ENCODE measurements at regions not wholly inside any gene's neighbourhood (a gene's known extent, or its start where the extent isn't known, plus 50 kb on each side); places are given as distances from the start of the nearest gene placed in this dataset.

DNA sequence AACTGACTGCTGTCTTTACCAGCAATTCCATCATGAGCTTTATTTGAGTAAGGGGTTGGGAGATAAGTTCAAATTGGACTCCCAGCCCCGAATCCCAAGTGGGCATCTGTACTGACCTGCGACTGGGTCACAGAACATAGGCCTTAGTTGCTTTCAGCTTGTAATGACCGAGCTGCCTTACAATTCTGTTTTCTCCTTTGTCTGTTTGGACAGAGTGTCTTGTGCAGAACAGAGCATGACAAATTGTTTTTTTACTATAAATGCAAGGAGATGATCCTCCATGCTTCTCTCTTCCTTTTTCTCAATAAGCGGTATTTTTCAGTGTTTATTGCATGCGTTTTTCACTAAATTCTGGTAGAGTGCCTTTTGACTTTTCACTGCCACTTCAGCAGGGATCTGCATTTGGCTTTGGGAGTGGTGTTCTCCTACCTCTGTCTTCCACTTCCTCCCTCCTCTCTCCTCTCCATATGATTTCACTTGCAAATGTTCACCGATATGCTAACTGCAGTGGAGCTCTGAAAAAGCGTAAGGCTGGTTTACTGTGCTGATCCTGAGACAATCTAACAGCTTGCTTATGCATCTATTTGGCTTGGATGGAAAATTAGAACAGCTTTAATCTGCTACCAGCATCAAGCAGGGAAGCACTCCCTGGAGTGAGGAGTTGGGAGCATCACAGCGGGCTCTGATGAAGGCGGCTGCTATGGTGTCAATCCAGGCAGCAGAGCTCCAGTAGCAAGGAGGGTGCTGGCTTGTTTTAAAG is 158.8 kb upstream of the SMIM21 start:
- DNase-seq (ENCODE audit: low spot score) = no peak

DNA sequence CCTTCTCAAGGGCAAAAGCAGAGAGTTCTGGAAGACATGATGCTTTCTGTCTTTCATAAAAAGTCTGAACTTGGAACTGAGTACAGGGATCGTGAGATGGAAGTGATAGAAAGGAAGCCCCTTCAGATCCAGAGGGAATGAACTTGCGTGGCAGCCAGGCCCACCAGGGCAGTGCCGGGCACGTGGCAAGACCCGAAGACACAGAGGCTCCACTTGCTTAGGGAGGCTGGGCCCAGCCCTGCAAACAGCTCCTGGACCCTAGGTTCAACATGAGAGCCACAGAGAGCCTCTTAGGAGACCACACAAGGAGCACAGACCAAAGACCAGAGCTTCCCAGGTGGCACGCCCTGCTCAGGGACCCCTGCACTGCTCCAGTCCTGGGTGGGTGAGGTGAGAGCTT is 155.4 kb upstream of the SMIM21 start:
- DNase-seq (ENCODE audit: low spot score) = no peak

DNA sequence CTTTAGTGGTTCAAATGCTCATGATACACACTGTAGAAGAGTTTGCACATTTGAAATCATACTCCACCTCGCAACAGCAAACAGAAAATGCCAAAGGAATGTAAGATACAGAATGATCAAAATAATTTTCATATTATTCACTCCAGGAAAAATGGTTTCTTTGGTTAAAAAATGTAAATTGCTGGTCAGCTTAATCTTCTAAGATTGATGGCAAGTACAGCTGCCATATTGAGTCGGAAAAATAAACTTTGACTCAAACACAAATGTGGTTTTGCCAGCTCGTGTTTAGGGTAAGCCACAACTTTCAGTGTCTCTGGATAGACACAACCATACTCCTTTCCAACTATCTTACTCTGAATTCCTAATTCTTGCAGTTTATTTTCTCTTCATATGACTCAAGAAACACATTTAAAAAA is 154.9 kb upstream of the SMIM21 start:
- no peak for DNase-seq (ENCODE audit: low spot score)

DNA sequence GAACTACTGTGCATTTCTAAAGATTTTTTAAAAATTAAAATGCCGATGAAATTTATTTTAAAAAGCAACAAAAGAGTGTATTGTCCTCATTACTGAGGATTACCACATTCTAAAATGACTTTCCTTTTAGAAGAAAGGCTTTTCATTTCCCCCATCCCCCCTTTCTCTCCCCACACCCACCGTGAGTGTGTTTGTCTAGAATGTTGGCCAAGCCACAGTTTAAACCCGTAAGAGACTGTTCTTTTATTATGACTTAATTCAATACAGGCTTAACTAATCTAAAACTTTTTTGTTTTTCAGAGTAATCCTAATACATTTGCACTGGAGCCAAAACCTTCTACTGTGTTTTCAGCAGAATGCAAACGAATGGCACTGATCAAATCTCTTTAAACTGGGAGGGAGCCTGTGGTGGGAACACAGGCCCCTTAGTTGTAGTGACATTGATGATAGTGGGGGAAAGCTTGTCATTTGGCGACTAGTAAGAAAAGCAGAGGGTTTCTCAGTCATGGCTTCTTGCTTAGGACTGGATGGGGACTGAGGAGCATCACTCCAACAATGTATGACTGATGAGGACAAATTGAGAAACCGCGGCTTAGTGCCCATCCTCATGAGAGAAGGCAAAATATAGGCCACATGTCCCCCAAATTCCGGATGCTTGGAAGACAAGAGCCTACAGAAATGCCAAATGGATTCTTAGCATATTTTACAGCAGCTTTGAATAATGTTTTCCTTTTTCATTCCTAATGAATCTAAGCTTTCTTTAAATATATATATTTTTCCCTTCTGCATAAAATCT is 154.0 kb upstream of the SMIM21 start:
- DNase-seq (ENCODE audit: low spot score) = no peak

DNA sequence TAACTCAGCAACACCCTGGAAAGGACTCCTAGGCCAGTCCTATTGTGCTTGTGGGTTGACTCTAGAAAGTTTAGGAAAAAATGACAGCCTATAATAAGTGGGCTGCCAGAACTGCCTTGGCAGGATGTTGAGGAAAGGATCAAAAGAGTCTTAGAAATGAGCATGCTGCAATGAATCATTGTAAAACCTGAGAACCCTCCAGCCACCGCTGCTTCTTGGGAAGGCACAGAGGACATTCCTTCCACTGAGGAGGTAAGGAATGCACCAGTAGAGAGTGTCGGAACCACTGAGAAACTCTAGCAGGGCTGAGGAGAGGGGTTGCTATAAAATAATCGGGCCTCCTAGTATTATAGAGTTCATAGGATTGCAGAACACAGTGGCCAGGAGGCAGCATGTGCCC is 146.7 kb upstream of the SMIM21 start:
- no peak for DNase-seq (ENCODE audit: low spot score)

DNA sequence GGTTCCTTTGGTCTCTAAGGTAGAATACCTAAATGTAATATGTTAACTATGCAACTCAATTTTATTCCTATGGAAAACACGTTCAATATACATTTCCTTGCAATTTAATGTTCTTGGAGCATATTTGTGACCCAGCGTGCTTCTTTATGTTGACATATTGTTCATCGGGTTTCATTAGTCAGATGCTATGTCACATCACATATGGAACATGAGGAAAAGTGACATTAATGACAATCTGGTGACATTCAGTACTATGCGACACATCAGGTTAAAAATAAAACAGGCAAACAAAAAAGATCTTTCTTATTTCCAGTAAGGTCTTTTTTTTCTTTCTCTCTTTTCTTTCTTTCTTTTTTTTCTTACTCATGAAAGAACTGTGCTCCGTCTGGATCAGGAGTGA is 135.6 kb upstream of the SMIM21 start:
- DNase-seq (ENCODE audit: low spot score) = no peak

DNA sequence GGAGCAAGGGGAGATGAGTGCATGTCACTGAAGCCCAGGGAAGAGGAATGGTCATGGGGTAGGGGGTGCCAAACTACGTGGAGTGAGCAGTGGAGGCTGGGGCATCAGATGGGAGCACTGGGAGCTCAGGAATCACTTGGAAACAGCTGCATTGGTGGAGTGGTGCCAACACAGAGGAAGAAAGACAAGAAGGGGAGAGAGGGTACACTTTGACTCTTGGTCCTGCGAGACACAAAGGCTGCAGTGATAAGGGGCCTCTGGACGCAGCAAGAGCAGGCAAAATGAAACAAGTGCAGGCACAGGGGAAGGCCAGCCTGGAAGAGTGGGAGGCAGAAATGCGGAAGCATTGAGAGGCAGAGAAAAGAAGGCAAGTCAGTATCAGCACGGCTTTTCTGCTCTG is 134.7 kb upstream of the SMIM21 start:
- DNase-seq (ENCODE audit: low spot score) = no peak

DNA sequence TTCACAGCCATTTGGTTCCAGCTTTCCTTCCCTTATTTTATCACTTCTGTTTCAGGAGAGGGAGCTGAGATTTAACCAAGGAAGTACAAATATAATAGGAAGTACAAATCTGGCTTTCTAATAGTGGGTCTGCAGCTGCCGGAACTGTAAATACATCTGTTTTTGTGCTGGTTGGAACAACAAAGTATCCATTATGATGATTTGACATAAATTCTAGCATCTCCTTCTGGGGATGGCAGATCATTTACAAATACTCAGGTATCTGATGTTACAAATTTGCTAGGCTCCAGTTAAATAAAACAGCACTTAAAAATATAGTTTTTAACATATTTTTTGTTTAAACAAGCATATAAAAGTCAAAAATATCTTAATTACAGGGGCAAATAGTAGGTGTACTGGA is 131.3 kb upstream of the SMIM21 start:
- DNase-seq (ENCODE audit: low spot score) = no peak

DNA sequence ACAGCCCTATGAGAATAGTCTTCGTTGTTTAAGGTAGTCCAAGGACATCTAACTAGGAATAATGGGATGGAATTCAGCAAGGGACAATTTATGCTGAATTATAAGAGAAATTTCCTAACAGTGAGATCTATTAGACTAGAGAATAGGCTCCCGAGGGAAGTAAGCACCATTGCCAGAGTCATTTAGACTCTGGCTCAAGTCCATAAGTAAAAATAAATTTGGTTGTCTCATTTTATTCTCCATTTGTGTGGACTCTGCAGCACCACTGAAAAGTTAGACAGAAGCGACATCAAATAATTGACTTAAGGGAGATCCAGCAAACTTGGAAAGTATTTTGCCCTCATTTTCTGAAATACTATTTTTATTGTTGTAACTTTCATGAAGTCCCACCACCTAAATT is 129.3 kb upstream of the SMIM21 start:
- no peak for DNase-seq (ENCODE audit: low spot score)

DNA sequence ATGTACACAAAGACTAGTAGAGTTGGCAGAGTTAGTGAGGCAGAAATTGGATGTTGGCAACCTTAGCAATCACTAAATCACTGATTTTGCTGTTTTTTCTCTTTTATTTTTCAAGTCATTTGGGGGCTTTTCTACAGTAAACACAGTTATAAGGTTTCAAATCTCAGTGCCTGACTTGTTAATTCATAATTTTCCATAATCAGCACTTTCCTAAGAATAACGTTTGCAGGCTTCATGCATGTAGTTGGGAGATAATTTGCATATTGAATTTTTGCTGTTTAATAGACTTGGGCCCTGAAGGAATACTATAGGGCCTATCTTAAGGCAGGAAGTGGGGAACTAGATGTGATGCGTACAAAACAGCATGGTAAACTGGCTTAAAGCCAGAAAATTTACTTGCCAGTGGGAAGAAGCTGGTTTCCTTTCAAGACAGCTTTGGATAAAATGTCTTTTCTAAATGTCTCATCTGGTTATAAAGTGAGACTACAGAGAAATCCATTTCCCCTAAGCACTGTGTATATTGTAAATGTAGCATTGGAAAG is 127.2 kb upstream of the SMIM21 start:
- DNase-seq (ENCODE audit: low spot score) = no peak

DNA sequence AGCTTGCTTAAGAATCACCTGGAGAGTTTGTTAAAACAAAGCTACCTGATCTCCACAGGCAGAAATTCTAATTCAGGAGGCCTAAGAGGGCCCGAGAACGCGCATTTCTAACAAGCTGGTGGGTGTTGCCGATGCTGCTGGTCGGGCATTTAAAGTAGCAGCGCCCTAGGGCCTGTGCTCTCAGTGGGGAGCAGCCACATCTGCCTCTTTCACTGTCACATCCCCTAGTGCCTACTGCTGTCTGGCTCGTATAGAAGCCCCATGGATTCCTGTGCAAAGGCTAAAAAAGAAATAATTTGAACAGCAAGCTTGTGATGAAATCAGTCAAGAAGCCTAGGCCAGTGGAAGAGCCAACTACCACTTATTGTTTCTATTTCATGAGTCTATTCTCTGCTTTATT is 126.7 kb upstream of the SMIM21 start:
- DNase-seq (ENCODE audit: low spot score) = no peak

DNA sequence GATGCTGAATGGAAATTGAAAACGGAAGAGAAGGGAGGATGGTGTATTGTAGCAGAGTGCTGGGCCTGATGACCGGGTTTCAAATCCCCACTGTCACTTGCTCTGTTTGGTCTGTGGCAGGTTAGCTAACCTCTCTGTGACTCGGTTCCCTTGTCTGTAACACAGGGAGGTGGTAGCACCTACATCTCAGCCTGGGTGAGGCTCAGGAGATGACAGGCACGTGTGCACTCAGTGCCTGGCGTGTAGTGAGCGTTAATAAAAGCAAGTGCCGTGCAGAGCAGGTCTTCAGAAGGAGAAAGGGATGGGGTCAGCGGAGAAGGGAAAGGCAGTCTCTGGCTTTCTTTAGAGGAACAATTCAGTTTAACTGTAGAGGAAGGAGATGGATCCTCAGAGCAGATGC is 125.5 kb upstream of the SMIM21 start:
- no peak for DNase-seq (ENCODE audit: low spot score)

DNA sequence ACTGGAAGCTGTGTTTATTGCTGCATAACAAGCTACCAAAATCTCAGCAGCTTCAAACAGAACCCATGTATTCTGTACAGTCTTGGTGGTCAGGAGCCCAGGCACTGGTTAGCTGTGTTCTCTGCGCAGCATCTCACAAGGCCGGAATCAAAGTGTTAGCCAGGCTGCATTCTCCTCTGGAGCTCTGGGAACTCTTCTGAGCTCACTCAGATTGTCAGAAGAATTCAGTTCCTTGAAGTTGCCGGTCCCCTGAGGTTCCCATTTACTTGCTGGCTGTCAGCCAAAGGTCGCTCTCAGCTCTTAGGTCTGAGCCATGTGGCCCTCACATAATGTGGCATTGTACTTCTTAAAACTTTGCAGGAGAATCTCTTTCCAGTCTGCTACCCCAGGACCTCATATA is 123.6 kb upstream of the SMIM21 start:
- DNase-seq (ENCODE audit: low spot score) = no peak

DNA sequence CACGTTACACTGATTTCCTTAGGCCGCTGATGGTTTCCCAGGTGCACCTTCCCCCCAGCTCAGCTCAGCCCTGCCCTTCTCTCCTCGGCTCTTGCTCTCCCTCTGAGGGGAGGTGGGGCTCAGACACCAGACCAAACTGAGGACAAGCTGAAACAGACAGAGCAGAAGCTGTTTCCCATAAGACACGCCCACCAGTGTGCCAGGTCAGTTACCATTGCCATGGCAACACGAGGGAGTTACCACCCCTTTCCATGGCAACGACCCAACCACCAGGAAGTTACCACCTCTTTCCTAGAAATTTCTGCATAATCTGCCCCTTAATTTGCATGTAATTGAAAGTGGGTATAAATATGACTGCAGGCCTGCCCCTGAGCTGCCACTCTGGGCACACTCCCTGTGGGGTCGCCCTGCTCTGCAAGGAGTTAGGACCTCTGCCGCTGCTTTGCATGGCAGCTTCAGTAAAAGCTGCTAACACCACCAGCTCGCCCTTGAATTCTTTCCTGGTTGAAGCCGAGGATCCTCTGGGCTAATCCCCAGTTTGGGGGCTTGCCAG is 120.9 kb upstream of the SMIM21 start:
- no peak for DNase-seq (ENCODE audit: low spot score)

DNA sequence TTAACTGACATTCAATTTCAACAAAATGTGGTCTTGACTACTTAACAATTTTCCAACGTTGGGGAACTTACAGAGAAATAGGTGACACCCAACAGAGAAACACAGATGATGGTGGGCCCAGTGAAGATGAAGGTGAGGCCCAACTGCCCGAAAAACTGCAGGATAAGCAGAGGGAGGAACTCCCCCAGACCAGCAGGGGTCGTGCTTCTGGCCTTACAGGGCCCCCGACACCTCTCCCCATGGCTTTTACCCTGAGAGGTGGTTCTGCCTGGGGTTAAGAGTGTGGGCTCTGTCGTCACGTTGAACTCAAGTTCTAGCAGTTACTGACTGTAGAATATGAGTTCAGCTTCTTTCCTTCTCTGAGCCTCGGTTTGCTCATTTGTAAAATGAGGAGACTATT is 119.5 kb upstream of the SMIM21 start:
- DNase-seq (ENCODE audit: low spot score) = no peak

DNA sequence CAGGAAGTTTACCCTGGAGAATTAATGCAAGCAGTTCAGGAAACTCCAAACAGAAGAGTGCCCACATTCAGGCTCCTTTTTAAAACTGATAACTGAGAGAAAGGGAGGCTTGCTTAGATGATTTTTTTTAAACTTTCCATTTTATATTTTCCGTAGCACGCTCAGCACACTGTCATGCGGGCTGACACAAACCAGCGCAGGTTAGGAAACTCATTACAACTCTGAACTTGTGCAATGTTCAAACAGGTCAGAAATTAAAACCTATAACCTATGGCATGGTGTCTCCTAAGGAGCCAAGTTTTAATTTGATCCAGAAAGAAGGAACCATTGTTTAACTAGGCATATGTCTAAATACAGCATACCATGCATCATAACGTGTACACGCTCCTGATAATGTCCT is 117.7 kb upstream of the SMIM21 start:
- DNase-seq (ENCODE audit: low spot score) = no peak

DNA sequence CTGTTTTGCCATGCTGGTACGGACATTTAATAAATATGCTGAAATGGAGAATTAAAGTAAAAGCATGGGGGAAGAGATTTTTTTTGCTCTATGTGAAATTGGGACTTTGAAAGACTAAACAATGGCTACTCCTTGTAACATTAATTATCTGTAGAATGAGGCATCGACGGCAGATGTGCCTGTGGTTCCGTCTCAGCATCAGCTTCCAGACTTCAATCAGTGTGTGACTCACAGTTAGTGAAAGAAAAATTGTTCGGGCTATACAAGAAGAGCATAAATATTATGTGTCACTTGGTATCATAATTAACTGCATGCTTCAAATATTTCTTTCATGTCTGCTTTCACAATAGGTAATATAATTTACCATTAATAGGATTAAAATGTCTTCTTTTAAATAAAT is 117.0 kb upstream of the SMIM21 start:
- DNase-seq (ENCODE audit: low spot score) = no peak

DNA sequence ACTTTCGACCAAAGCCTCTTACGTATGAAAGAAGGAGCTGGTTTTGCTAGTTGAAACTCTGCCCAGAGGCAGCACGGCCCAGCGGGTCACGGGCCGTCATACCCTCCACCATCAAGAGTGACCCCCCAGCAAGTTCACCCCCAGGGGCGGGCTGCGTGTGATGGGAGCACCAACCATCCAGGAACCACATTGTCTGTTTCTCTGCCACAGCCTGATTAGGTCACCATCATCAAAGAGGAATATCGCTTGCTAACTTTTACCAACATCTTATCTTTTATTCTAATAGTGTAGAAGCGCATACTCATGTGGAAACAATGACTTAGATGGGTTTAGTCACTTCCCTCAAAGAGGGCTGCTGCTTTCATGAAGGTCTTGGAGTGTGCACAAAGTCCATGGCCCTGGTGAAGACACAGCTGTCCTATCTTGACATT is 116.6 kb upstream of the SMIM21 start:
- no peak for DNase-seq (ENCODE audit: low spot score)

DNA sequence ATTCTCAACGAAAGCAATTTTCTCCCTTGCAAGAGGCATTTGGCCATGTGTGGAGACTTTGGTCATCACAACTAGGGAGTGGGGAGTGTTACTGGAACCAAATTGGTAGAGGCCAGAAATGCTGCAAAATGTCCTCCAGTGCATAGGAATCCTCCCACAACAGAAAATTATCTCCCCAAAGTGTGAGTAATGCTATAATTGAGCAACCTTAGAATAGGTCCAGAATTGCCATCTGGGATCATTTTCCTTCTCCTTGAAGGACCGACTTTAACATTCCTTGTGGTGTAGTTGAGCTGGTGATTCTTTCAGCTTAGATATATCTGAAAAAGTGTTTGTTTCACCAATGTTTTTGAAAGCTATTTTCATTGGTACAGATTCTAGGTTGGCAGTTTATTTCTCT is 111.2 kb upstream of the SMIM21 start:
- DNase-seq (ENCODE audit: low spot score) = no peak

DNA sequence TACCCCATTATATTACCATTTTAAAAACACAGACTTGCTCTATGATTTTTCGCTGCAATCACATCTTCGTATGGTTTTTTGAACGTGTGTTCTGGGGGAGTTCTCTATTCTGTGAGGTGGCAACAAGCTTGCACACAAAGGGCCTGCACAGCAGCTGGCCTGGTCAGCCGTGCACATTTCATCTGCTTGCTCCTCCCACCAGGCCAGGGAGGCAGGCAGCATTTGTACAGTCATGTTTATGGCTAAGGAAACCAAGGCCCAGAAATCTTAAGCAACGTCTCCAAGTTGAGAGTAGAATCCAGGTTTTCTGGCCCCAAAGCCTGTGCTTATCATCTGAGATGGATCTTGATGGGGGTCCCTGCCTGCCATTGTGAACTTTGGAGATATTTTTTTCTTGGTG is 106.4 kb upstream of the SMIM21 start:
- no peak for DNase-seq (ENCODE audit: low spot score)

DNA sequence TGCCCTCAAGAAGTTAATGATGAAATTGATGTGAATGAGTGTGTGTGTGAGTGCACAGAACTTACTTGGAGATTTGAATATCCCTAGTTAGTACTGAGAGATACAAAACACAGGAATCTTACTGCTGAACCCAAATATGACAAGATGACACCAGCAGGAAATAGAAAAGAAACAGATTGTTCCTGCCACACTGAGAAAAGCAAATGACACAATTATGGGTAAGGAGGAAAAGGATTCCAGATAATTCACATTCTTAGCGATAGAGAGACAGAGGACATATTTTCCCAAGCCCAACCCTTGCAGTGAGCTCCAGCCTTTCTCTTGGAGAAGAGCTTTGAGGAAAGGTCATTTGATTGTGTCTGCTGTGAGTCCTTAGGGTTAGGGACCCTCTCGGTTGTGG is 105.7 kb upstream of the SMIM21 start:
- DNase-seq (ENCODE audit: low spot score) = no peak

DNA sequence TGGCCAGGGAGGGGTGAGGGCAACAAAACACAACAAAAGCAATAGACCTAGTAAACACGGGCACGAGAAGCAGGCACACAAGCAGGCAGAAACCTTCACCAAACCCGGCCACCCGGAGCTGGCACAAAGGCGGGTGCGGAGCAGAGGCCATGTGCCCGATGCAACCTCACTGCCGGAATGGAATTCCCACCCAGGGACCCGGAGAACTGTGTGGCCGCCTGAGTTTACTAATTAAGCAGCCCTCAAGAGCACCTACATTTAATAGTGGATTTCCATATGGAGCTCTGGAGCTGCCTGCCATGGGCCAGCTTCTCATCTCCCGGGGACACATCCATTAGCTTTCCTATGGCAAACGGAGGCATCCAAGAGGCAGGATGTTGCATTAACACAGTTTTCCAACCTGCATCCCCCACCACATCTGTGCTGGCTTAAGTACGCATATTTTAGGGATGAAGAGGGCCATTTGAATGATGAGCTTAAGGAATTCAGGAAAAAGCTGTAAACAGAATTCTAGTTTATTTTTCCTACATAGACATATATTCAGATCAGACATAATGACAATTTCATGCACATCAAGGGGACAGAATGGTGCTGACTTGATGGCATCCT is 104.5 kb upstream of the SMIM21 start:
- no peak for DNase-seq (ENCODE audit: low spot score)
